ENCODE measurements at regions not wholly inside any gene's neighbourhood (a gene's known extent, or its start where the extent isn't known, plus 50 kb on each side); places are given as distances from the start of the nearest gene placed in this dataset.

DNA sequence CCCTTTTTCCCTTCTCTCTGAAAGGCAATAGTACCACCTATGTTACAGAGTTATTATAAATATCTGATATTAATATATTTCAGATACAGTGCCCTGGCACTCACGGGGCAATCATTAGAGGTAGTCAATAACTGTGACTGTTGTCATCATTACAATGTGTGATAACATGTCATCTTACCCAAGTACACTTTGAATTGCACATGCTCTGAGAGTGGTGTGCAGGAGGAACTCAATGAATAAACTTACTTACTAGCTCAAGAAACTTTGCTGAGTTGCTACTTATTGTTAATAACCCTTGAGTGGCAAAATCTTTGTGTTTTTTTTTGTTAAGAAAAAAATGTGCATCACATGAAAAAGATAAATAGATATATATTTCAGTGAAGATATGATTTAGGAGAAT lies 275.1 kb upstream of the RASGEF1B start:
- TF ChIP-seq CTCF (IDR thresholded peaks at IDR 0.05) (no peak), EP300 (IDR thresholded peaks at IDR 0.05) (no peak), POLR2A (IDR thresholded peaks at IDR 0.05) (no peak), POLR2AphosphoS5 (IDR thresholded peaks at IDR 0.05) (no peak)
- Histone ChIP-seq H3K27me3 (no peaks in the 10 kb centered on the region), H3K36me3 (no peaks in the 10 kb centered on the region), H3K4me3 (no peak overlapping the region), H3K9me3 (peaks cover 0 to 4% (median 0%) of the 10 kb centered on the region in 4 donors), H3K4me1 (peaks cover 0 to 7% (median 3%) of the 10 kb centered on the region in 4 donors), H3K27ac (no peak overlapping the region)
- intact Hi-C loops (cut with DNase I; ENCODE audit: low total_unique reads) = no loop called here
- WGBS, 5 donors = 63 to 91% (median 71%) methylated on average over 1 of the region's 1 CpG
- DNase-seq = no peak

- intact Hi-C loops (cut with DNase I; ENCODE audit: low total_unique reads) = no loop called here
- no peak for DNase-seq
- H3K27ac ChIP-seq = no peak overlapping the region
- H3K4me1 ChIP-seq = peaks cover 0 to 7% (median 3%) of the 10 kb centered on the region in 4 donors
- no peak overlapping the region for H3K4me3 ChIP-seq
- no peaks in the 10 kb centered on the region for H3K36me3 ChIP-seq
- H3K9me3 ChIP-seq = peaks cover 0 to 4% (median 0%) of the 10 kb centered on the region in 4 donors
- WGBS, 5 donors = 28 to 42% (median 31%) methylated on average over 2 of the region's 2 CpGs
- TF ChIP-seq POLR2AphosphoS5 (IDR thresholded peaks at IDR 0.05) (no peak), POLR2A (IDR thresholded peaks at IDR 0.05) (no peak), EP300 (IDR thresholded peaks at IDR 0.05) (no peak), CTCF (IDR thresholded peaks at IDR 0.05) (no peak)
- H3K27me3 ChIP-seq = no peaks in the 10 kb centered on the region
Observed at GRCh38 chr4:81746071-81746470, 274.4 kb upstream of the RASGEF1B start.

DNA sequence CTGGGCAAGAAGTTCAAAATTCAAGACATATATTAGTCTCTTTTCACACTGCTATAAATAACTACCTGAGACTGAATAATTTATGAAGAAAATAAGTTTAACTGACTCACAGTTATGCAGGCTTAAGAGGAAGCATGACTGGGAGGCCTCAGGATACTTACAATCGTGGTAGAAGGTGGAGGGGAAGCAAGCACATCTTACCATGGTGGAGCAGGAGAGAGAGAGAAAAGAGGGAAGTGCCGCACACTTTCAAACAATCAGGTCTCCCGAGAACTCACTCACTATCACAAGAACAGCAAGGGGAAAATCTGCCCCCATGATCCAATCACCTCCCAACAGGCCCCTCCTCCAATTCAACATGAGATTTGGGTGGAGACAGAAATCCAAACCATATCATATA lies 273.3 kb upstream of the RASGEF1B start:
- 61 to 74% (median 69%) methylated on average over 3 of the region's 3 CpGs for WGBS, 5 donors
- intact Hi-C loops (cut with DNase I; ENCODE audit: low total_unique reads) = no loop called here
- no peaks in the 10 kb centered on the region for H3K36me3 ChIP-seq
- no peak overlapping the region for H3K4me3 ChIP-seq
- DNase-seq = no peak
- TF ChIP-seq POLR2AphosphoS5 (IDR thresholded peaks at IDR 0.05) = no peak
- no peak for TF ChIP-seq CTCF (IDR thresholded peaks at IDR 0.05)
- no peak for TF ChIP-seq POLR2A (IDR thresholded peaks at IDR 0.05)
- no peak for TF ChIP-seq EP300 (IDR thresholded peaks at IDR 0.05)
- peaks cover 0 to 7% (median 3%) of the 10 kb centered on the region in 4 donors for H3K4me1 ChIP-seq
- H3K27me3 ChIP-seq = no peaks in the 10 kb centered on the region
- H3K27ac ChIP-seq = no peak overlapping the region
- H3K9me3 ChIP-seq = peaks cover 0 to 4% (median 0%) of the 10 kb centered on the region in 4 donors

GRCh38 chr4:81743731-81744435 lies 272.2 kb upstream of the RASGEF1B start:
- Histone ChIP-seq H3K27ac (no peak overlapping the region), H3K4me1 (peaks cover 0 to 7% (median 3%) of the 10 kb centered on the region in 4 donors), H3K36me3 (no peaks in the 10 kb centered on the region), H3K4me3 (no peak overlapping the region), H3K9me3 (peaks cover 0 to 4% (median 0%) of the 10 kb centered on the region in 4 donors), H3K27me3 (no peaks in the 10 kb centered on the region)
- intact Hi-C loops (cut with DNase I; ENCODE audit: low total_unique reads) = no loop called here
- TF ChIP-seq POLR2A (IDR thresholded peaks at IDR 0.05) (no peak), CTCF (IDR thresholded peaks at IDR 0.05) (no peak), POLR2AphosphoS5 (IDR thresholded peaks at IDR 0.05) (no peak), EP300 (IDR thresholded peaks at IDR 0.05) (no peak)
- WGBS, 5 donors = 83 to 93% (median 90%) methylated on average over 9 of the region's 9 CpGs
- no peak for DNase-seq
